ENCODE measurements at regions not wholly inside any gene's neighbourhood (a gene's known extent, or its start where the extent isn't known, plus 50 kb on each side); places are given as distances from the start of the nearest gene placed in this dataset.

GRCh38 chr1:188050250-188050649 is 1221.5 kb downstream of the PLA2G4A start:
- TF ChIP-seq, protein P1, sequence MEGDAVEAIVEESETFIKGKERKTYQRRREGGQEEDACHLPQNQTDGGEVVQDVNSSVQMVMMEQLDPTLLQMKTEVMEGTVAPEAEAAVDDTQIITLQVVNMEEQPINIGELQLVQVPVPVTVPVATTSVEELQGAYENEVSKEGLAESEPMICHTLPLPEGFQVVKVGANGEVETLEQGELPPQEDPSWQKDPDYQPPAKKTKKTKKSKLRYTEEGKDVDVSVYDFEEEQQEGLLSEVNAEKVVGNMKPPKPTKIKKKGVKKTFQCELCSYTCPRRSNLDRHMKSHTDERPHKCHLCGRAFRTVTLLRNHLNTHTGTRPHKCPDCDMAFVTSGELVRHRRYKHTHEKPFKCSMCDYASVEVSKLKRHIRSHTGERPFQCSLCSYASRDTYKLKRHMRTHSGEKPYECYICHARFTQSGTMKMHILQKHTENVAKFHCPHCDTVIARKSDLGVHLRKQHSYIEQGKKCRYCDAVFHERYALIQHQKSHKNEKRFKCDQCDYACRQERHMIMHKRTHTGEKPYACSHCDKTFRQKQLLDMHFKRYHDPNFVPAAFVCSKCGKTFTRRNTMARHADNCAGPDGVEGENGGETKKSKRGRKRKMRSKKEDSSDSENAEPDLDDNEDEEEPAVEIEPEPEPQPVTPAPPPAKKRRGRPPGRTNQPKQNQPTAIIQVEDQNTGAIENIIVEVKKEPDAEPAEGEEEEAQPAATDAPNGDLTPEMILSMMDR (IDR thresholded peaks at IDR 0.05; ENCODE audit: insufficient read depth, low read length, poor library complexity, severe bottlenecking) = no peak
- Histone ChIP-seq H3K36me3 (ENCODE audit: control insufficient read depth, insufficient read depth, low read length) (no peaks in the 10 kb centered on the region), H3K27me3 (replicated peaks; ENCODE audit: control insufficient read depth, insufficient read depth, low read length) (no peaks in the 10 kb centered on the region), H3K4me3 (replicated peaks; ENCODE audit: low read depth, low read length) (no peak overlapping the region)
- DNase-seq (ENCODE audit: extremely low read depth, insufficient read length) = no peak

GRCh38 chr1:188056011-188056410 is 1227.3 kb downstream of the PLA2G4A start:
- TF ChIP-seq, protein P1 (IDR thresholded peaks at IDR 0.05; ENCODE audit: insufficient read depth, low read length, poor library complexity, severe bottlenecking) = no peak
- no peak for DNase-seq (ENCODE audit: extremely low read depth, insufficient read length)
- Histone ChIP-seq H3K4me3 (replicated peaks; ENCODE audit: low read depth, low read length) (no peak overlapping the region), H3K27me3 (replicated peaks; ENCODE audit: control insufficient read depth, insufficient read depth, low read length) (no peaks in the 10 kb centered on the region), H3K36me3 (ENCODE audit: control insufficient read depth, insufficient read depth, low read length) (no peaks in the 10 kb centered on the region)

DNA sequence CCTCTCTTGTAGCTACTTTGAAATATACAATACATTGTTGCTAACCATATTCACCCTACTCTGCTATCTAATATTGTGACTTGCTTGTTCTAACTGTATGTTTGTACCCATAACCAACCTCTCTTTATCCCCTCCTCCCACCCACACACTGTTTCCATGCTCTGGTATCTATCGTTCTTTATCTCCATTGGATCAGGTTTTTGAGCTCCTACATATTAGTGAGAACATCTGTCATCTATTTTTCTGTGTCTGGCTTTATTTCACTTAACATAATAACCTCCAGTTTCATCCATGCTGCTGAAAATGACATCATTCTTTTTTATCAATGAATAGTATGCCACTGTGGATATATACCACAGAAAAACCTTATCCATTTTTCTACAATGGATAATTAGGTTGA is 1230.1 kb downstream of the PLA2G4A start:
- no peak for DNase-seq (ENCODE audit: extremely low read depth, insufficient read length)
- no peaks in the 10 kb centered on the region for H3K27me3 ChIP-seq (replicated peaks; ENCODE audit: control insufficient read depth, insufficient read depth, low read length)
- TF ChIP-seq, protein P1 (IDR thresholded peaks at IDR 0.05; ENCODE audit: insufficient read depth, low read length, poor library complexity, severe bottlenecking) = no peak
- H3K4me3 ChIP-seq (replicated peaks; ENCODE audit: low read depth, low read length) = no peak overlapping the region
- H3K36me3 ChIP-seq (ENCODE audit: control insufficient read depth, insufficient read depth, low read length) = no peaks in the 10 kb centered on the region

DNA sequence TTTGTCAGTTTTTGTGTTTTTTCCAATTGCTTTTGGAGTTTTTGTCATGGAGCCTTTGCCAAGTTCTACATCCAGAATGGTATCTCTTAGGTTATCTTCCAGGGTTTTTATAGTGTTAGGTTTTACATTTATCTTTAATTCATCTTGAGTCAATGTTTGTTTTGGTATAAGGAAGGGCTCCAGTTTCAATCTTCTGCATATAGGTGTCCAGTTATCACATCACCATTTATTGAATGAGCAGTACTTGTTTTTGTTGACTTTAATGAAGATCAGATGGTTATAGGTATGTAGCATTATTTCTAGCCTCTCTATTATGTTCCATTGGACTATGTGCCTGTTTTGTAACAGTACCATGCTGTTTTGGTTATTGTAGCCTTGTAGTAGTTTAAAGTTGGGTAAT is 1233.1 kb downstream of the PLA2G4A start:
- TF ChIP-seq, protein P1 (IDR thresholded peaks at IDR 0.05; ENCODE audit: insufficient read depth, low read length, poor library complexity, severe bottlenecking) = no peak
- Histone ChIP-seq H3K27me3 (replicated peaks; ENCODE audit: control insufficient read depth, insufficient read depth, low read length) (no peaks in the 10 kb centered on the region), H3K36me3 (ENCODE audit: control insufficient read depth, insufficient read depth, low read length) (no peaks in the 10 kb centered on the region), H3K4me3 (replicated peaks; ENCODE audit: low read depth, low read length) (no peak overlapping the region)
- no peak for DNase-seq (ENCODE audit: extremely low read depth, insufficient read length)

DNA sequence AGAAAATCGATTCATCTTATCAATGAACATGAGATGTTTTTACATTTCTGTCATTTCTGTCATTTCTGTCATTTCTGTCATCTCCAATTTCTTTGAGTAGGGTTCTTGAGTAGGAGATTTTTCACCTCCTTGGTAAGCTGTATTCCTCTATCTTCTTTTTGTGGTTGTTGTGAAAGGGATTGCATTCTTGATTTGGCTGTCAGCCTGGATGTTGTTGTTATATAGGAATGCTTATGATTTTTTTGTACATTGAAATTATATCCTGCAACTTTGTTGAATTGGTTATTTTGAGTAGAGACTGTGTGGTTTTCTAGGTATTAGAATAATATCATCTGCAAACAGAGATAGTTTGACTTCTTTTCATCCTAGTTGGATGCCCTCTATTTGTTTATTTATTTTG is 1233.7 kb downstream of the PLA2G4A start:
- DNase-seq (ENCODE audit: extremely low read depth, insufficient read length) = no peak
- Histone ChIP-seq H3K4me3 (replicated peaks; ENCODE audit: low read depth, low read length) (no peak overlapping the region), H3K36me3 (ENCODE audit: control insufficient read depth, insufficient read depth, low read length) (no peaks in the 10 kb centered on the region), H3K27me3 (replicated peaks; ENCODE audit: control insufficient read depth, insufficient read depth, low read length) (no peaks in the 10 kb centered on the region)
- TF ChIP-seq, protein P1 (IDR thresholded peaks at IDR 0.05; ENCODE audit: insufficient read depth, low read length, poor library complexity, severe bottlenecking) = no peak

- no peak for DNase-seq (ENCODE audit: extremely low read depth, insufficient read length)
- TF ChIP-seq, protein P1 (IDR thresholded peaks at IDR 0.05; ENCODE audit: insufficient read depth, low read length, poor library complexity, severe bottlenecking) = no peak
- Histone ChIP-seq H3K4me3 (replicated peaks; ENCODE audit: low read depth, low read length) (no peak overlapping the region), H3K27me3 (replicated peaks; ENCODE audit: control insufficient read depth, insufficient read depth, low read length) (no peaks in the 10 kb centered on the region), H3K36me3 (ENCODE audit: control insufficient read depth, insufficient read depth, low read length) (no peaks in the 10 kb centered on the region)
Observed at GRCh38 chr1:188065917-188066316, 1237.2 kb downstream of the PLA2G4A start.

All from GM06990 (cell line).